IMR-90 (cell line): ENCODE measurements at regions not wholly inside any gene's neighbourhood (a gene's known extent, or its start where the extent isn't known, plus 50 kb on each side); places are given as distances from the start of the nearest gene placed in this dataset.

ENCODE experiments used
- ATAC-seq: fragments of 200-7000 bp; cut with Tn5 transposase; 2 replicates; pipeline ENCODE4 v1.9.1; 2020; ENCODE audit warnings: low read depth, mild to moderate bottlenecking, moderate library complexity
- BruUV-seq: library from RNA; stranded (reverse); fragments of 400-500 nt; replicated peaks from 2 replicates; lab custom pipeline; 2021; lab: Mats Ljungman, UMichigan
- CTCF ChIA-PET: fragments of 300-600 bp; formaldehyde crosslinking; extraction: SDS; loops from one replicate; lab custom pipeline; 2021; ENCODE audit warnings: antibody characterized with exemption; lab: Yijun Ruan, JAX
- POLR2A ChIA-PET: fragments of 300-600 bp; sonication (Branson Sonifier 250); formaldehyde crosslinking; loops from one replicate; lab custom pipeline; 2022; ENCODE audit warnings: antibody characterized with exemption; ENCODE audit not compliant: unreplicated experiment; lab: Charles Lee
- DNase-seq: peaks from one replicate; pipeline ENCODE4 v3.0.0; 2013
- H2AFZ ChIP-seq: replicated peaks from 2 replicates; pipeline ENCODE3; 2013; ENCODE audit warnings: low read length, mild to moderate bottlenecking; ENCODE audit not compliant: poor library complexity
- H2AK5ac ChIP-seq: 2 replicates; pipeline ENCODE4 v1.6.1; 2013; ENCODE audit warnings: low read depth, low read length, inconsistent platforms
- H2AK9ac ChIP-seq: replicated peaks from 2 replicates; pipeline ENCODE3; 2013; ENCODE audit warnings: mild to moderate bottlenecking, low read depth, low read length, moderate library complexity; ENCODE audit not compliant: poor library complexity
- H2BK120ac ChIP-seq: 2 replicates; pipeline ENCODE4 v1.6.1; 2013; ENCODE audit warnings: low read depth, low read length, inconsistent platforms
- H2BK15ac ChIP-seq: 3 replicates; pipeline ENCODE4 v1.6.1; 2013; ENCODE audit warnings: low read depth, low read length, inconsistent platforms
- H2BK20ac ChIP-seq: 2 replicates; pipeline ENCODE4 v1.6.1; 2013; ENCODE audit warnings: low read depth, mild to moderate bottlenecking, inconsistent platforms, low read length, moderate library complexity
- H2BK5ac ChIP-seq: 2 replicates; pipeline ENCODE4 v1.6.1; 2013; ENCODE audit warnings: mild to moderate bottlenecking, low read depth, low read length, inconsistent platforms; ENCODE audit not compliant: poor library complexity, severe bottlenecking
- H3K14ac ChIP-seq: replicated peaks from 2 replicates; pipeline ENCODE4 v1.6.1; 2013; ENCODE audit warnings: low read depth, low read length, inconsistent platforms
- H3K18ac ChIP-seq: 2 replicates; pipeline ENCODE4 v1.6.1; 2013; ENCODE audit warnings: low read depth, low read length, control low read depth
- H3K23ac ChIP-seq: 2 replicates; pipeline ENCODE4 v1.6.1; 2013; ENCODE audit warnings: low read depth, low read length, inconsistent platforms
- H3K27ac ChIP-seq: 2 replicates; pipeline ENCODE4 v1.5.1; 2013; ENCODE audit warnings: mild to moderate bottlenecking, control low read depth, low read length; ENCODE audit not compliant: insufficient read depth
- H3K27me3 ChIP-seq: 2 replicates; pipeline ENCODE4 v1.6.1; 2013; ENCODE audit warnings: low read length; ENCODE audit not compliant: control insufficient read depth, insufficient read depth
- H3K36me3 ChIP-seq: 2 replicates; pipeline ENCODE4 v1.6.1; 2013; ENCODE audit warnings: low read length, mixed read lengths; ENCODE audit not compliant: control insufficient read depth, insufficient read depth
- H3K4ac ChIP-seq: 2 replicates; pipeline ENCODE4 v1.6.1; 2013; ENCODE audit warnings: low read depth, low read length, inconsistent platforms
- H3K4me1 ChIP-seq: 2 replicates; pipeline ENCODE4 v1.6.1; 2013; ENCODE audit warnings: low read length, mixed read lengths; ENCODE audit not compliant: control insufficient read depth, insufficient read depth
- H3K4me2 ChIP-seq: 2 replicates; pipeline ENCODE4 v1.6.1; 2013; ENCODE audit warnings: low read depth, mild to moderate bottlenecking, control low read depth, low read length, moderate library complexity
- H3K4me3 ChIP-seq: 2 replicates; pipeline ENCODE4 v1.5.1; 2013; ENCODE audit warnings: low read depth, mild to moderate bottlenecking, control low read depth, low read length, moderate library complexity; ENCODE audit not compliant: insufficient read depth
- H3K56ac ChIP-seq: 2 replicates; pipeline ENCODE4 v1.6.1; 2013; ENCODE audit warnings: low read length, inconsistent platforms; ENCODE audit not compliant: insufficient read depth; ENCODE audit errors: extremely low read depth
- H3K79me1 ChIP-seq, 2 experiments: 2 replicates each; pipeline ENCODE4 v1.6.1; 2013; ENCODE audit warnings: low read length in 2 of 2, inconsistent platforms in 1 of 2, low read depth in 1 of 2
- H3K9ac ChIP-seq: 2 replicates; pipeline ENCODE4 v1.6.1; 2013; ENCODE audit warnings: low read depth, low read length, control low read depth
- H3K9me1 ChIP-seq: 2 replicates; pipeline ENCODE4 v1.6.1; 2013; ENCODE audit warnings: low read length, inconsistent platforms; ENCODE audit not compliant: insufficient read depth
- H3K9me3 ChIP-seq: 2 replicates; pipeline ENCODE4 v1.6.1; 2013; ENCODE audit warnings: low read length; ENCODE audit not compliant: control insufficient read depth, insufficient read depth
- H4K20me1 ChIP-seq: 2 replicates; pipeline ENCODE4 v1.6.1; 2013; ENCODE audit warnings: low read length, inconsistent platforms; ENCODE audit not compliant: insufficient read depth
- H4K5ac ChIP-seq: 2 replicates; pipeline ENCODE4 v1.6.1; 2013; ENCODE audit warnings: mild to moderate bottlenecking, low read depth, low read length, control low read depth
- H4K8ac ChIP-seq, 2 experiments: 2 replicates each; pipeline ENCODE4 v1.6.1; 2013; ENCODE audit warnings: low read depth in 2 of 2, low read length in 2 of 2, control low read depth in 1 of 2, inconsistent platforms in 1 of 2
- H4K91ac ChIP-seq: 2 replicates; pipeline ENCODE4 v1.6.1; 2013; ENCODE audit warnings: low read depth, low read length, inconsistent platforms; ENCODE audit not compliant: insufficient read depth
- CTCF ChIP-seq: conservative IDR thresholded peaks from 2 replicates; pipeline ENCODE4 v1.5.1; 2012; ENCODE audit warnings: mild to moderate bottlenecking, low read depth, low read length, improper control_type of control experiment
- USF2 ChIP-seq: fragments of 150-350 bp; IDR thresholded peaks from 2 replicates; pipeline ENCODE4 v1.6.1; 2017; ENCODE audit warnings: mild to moderate bottlenecking, antibody characterized with exemption, low read length, low read depth
- WGBS, 2 experiments: methylation state at CpG; one replicate each; pipeline versions ENCODE4 v1.1.5 to v1.1.7; 2013; ENCODE audit warnings: missing lambda C conversion rate in 2 of 2; ENCODE audit not compliant: insufficient read length in 1 of 2; ENCODE audit errors: extremely low coverage in 2 of 2; 5-methylcytosine and 5-hydroxymethylcytosine counted together
- dilution Hi-C: fragments of 300-500 bp; cut with HindIII; formaldehyde crosslinking; loops from one replicate; pipeline ENCODE4 v1.14.3; 2018; ENCODE audit warnings: low sequenced_read_pairs; ENCODE audit not compliant: unreplicated experiment
- in situ Hi-C: fragments of 300-500 bp; cut with MboI; formaldehyde crosslinking; loops from 3 replicates; pipeline ENCODE4 v1.14.3; 2019; ENCODE audit warnings: low sequenced_read_pairs, inconsistent platforms, mixed read lengths
- intact Hi-C: fragments of 100-400 bp; cut with micrococcal nuclease; formaldehyde crosslinking; loops from 2 replicates; pipeline ENCODE4 v1.10.0; 2022

GRCh38 chr2:174692256-174692919 lies 71.9 kb downstream of the CHRNA1 start:
- H2BK5ac ChIP-seq, result no peak overlapping the region
- DNase-seq (peak; percentile 39), ATAC-seq (peak; percentile 26)
- no peak overlapping the region for H2BK20ac ChIP-seq
- no peak overlapping the region for H3K14ac ChIP-seq
- WGBS, 2 experiments, result 76% methylated on average over 2 of the region's 5 CpGs; no CpG with 5 or more reads in 1 of the 2 experiments
- H4K91ac ChIP-seq, result no peak overlapping the region
- no peaks in the 10 kb centered on the region for H3K4me1 ChIP-seq
- no peak overlapping the region for H4K8ac ChIP-seq
- no peak overlapping the region for H3K18ac ChIP-seq
- no peak overlapping the region for H3K4me3 ChIP-seq
- no peak overlapping the region for H3K56ac ChIP-seq
- H2AFZ ChIP-seq, result no peak overlapping the region
- H3K4me2 ChIP-seq, result no peak overlapping the region
- no peaks in the 10 kb centered on the region for H3K79me1 ChIP-seq
- POLR2A ChIA-PET, result no interaction called here
- intact Hi-C loops, result loop anchor here (10.0 kb wide), 1 partner anchor 592 kb away; no protein-coding TSS in a partner anchor
- in situ Hi-C loops, result loop anchor here (5.0 to 10.0 kb wide), 3 partner anchors 115 to 592 kb away; no protein-coding TSS in a partner anchor
- H2BK15ac ChIP-seq, result no peak overlapping the region
- no peak overlapping the region for H2AK5ac ChIP-seq
- dilution Hi-C loops, result no loop called here
- no peak overlapping the region for H3K9ac ChIP-seq
- H3K4ac ChIP-seq, result no peak overlapping the region
- H2BK120ac ChIP-seq, result no peak overlapping the region
- TF ChIP-seq USF2, result peak; percentile 74
- no peak for TF ChIP-seq CTCF
- CTCF ChIA-PET, result no interaction called here
- no TSS peak for BruUV-seq
- no peak overlapping the region for H3K27ac ChIP-seq
- H3K27me3 ChIP-seq, result peaks cover 46% of the 10 kb centered on the region
- no peak overlapping the region for H4K5ac ChIP-seq
- H3K23ac ChIP-seq, result no peak overlapping the region; the same call in 1 of the 2 replicates
- no peaks in the 10 kb centered on the region for H3K9me3 ChIP-seq
- H4K20me1 ChIP-seq, result no peaks in the 10 kb centered on the region
- no peaks in the 10 kb centered on the region for H3K36me3 ChIP-seq
- H2AK9ac ChIP-seq, result peak overlapping the region; percentile 13
- H3K9me1 ChIP-seq, result no peaks in the 10 kb centered on the region; the same call in 1 of the 2 replicates
